GM12872 (cell line): ENCODE measurements at regions not wholly inside any gene's neighbourhood (a gene's known extent, or its start where the extent isn't known, plus 50 kb on each side); places are given as distances from the start of the nearest gene placed in this dataset.

Experiments used
- CTCF ChIP-seq: IDR thresholded peaks from 3 replicates; pipeline ENCODE4 v1.5.1; 2011; ENCODE audit warnings: low read depth, mild to moderate bottlenecking, low read length, moderate library complexity; ENCODE audit not compliant: insufficient read depth

DNA sequence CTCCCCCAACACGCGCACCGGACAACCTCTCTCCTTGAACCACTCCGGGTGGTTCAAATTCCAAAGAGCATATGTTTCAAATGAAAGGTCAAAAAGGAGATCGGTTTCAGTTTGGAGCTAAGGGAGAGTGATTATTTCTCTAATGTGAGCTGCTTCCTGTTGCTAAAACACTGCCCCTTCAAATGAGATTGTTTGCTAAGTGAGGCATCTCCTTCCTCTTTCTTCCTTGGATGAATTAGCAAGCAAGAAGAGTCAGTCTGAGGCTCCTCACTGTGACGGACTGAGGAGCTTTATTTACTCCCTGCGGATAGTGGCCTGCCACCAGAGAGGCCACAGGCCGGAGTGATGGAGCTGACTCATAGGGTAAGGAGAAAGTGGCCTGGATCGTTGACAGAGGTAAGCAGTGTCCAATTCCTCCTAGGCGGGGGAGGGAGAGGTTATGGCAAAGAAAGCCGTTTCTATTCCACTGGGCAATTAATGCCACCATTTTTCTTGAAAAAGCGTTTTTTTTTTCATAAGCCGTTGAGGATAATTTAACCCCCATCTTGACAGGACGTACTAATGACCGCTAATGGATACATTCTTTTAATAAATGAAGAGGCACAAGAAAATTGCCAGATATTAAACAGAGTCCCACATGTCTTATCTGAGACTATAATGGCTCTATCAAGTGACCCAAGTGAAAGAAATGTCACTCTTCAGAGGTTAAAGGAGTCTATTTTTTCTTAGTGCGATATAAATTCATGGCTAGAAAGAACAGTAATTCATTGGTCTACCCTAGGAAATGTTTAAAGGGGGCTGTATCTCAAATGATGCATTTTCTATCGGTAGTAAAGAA is 167.0 kb upstream of the ANKRD28 start:
- no peak for TF ChIP-seq CTCF

GRCh38 chr3:15967577-15967976 is 169.8 kb upstream of the ANKRD28 start:
- no peak for TF ChIP-seq CTCF

DNA sequence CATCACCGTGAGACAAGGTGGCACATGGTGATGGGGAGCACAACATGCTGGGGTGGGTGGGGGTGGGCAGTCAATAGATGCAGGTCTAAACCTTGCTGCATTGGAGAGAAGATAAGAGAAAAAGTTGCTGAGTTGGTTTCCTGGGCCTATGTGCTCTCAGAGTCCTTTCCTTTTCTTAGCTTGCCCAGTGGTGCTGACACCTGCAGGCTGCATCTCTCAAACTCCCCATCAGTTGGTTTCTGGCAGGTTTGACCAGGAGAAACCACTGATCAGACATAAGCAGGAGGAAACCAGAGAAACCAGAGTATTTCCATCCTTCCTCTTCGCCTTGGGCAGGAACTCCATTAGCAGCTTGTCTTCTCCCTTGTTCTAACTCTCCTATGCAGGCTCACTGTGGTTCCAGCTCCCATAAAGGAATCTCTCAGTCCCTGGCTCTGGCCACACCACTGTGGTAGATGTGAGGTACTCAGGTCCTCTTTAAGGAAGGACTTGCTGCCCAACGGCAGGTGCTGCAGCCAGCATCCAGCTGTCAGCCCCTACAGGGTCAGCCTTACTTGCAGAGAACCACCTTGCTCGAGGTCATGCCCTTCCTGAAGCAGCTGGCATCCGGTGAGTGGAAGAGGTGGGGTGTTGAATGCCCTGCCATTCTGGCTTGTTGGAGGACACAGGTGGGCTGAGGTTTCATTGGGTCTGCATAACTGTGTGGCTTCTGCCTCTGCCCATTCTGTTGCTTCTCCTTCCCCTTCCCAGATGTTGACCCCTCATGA is 172.3 kb upstream of the ANKRD28 start:
- no peak for TF ChIP-seq CTCF

GRCh38 chr3:15973414-15973813 is 175.6 kb upstream of the ANKRD28 start:
- no peak for TF ChIP-seq CTCF

DNA sequence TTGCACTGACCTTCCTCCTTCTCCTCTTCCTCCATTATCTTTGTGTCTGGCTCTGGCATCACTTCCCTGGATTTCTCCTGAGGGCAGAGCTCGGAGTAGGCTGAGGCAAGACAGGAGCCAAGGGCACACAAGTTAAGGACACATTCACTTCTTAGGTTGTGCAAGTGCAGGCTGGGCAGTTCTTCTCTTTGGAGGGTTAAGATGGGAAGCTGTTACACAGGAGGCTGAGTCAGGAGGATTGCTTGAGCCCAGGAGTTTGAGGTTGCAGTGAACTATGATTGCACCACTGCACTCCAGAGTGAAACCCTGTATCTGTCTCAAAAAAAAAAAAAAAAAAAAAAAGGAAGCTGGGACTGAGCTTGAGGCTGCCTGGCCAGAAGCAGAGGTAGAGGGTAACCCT is 176.2 kb upstream of the ANKRD28 start:
- TF ChIP-seq CTCF: no peak

DNA sequence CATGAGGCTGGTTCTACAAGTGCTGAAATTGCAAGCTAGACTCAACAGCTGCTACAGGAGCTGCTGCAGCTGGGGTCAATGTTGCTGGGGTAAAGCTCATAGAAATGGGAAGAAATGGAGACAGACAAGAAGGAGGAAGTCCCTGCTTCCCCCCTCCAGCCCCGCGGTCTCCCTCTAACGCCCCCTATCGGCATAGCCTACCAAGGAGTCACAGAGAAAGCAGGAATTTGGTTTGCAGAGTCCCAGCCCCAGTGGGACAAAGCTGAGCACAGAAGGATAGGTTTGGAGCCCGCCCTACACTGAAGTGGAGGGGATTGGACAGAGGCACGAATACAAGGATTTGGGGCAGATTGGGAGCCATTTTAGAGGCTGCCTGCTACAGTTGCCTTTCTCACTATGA is 176.9 kb upstream of the ANKRD28 start:
- peak; percentile 53; the same call in 2 of the 3 replicates for TF ChIP-seq CTCF

GRCh38 chr3:15976524-15976923 is 178.7 kb upstream of the ANKRD28 start:
- no peak for TF ChIP-seq CTCF
